ENCODE measurements at regions not wholly inside any gene's neighbourhood (a gene's known extent, or its start where the extent isn't known, plus 50 kb on each side); places are given as distances from the start of the nearest gene placed in this dataset.

- DNase-seq (ENCODE audit: low read depth in 2 of 2) = no peak
These were observed 1605.6 kb upstream of the TENM3 start for GRCh38 chr4:180637616-180638015.

DNA sequence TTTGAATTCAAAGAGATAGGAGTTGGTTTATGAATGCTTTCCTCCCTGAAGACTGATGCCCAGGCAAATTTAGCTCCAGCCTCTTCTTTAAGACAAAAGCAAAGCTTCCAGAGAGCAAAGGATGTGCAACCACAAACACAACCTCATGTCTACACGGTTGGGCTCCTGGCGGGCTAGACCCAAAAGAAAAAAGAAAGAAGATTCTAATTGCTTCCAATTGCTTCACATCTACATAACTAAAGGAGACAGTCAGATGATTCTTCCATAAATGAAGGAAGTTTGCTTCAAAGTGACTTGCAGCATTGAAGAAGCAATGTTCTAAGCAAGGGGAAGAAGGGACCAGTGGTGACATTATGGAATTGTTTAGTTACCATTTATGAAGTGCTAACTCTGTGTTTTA, 1603.0 kb upstream of the TENM3 start:
- DNase-seq (ENCODE audit: low read depth in 2 of 2) = no peak

GRCh38 chr4:180641495-180641894, 1601.7 kb upstream of the TENM3 start:
- DNase-seq (ENCODE audit: low read depth in 2 of 2) = no peak

- DNase-seq (ENCODE audit: low read depth in 2 of 2) = no peak
These were observed 1600.5 kb upstream of the TENM3 start for GRCh38 chr4:180642732-180643131.

DNA sequence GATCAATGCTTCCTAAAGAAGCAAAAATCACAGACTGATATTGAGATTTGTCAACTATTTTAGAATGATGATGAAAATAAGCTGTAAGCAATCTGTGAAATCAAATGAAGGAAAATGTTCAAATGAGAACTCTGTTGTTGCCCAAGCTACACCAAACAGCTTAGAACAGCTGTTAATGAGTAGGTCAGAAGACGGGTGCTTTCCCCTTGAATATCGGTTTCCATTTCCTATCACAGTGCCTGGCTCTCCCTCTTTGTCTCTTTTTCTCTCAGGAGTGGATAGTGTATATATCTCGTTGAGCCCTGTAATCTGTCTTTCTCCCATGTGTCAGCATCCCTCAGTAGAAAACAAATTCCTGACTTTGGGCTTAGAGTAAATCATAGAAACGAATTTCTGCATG, 1592.9 kb upstream of the TENM3 start:
- no peak for DNase-seq (ENCODE audit: low read depth in 2 of 2)

DNA sequence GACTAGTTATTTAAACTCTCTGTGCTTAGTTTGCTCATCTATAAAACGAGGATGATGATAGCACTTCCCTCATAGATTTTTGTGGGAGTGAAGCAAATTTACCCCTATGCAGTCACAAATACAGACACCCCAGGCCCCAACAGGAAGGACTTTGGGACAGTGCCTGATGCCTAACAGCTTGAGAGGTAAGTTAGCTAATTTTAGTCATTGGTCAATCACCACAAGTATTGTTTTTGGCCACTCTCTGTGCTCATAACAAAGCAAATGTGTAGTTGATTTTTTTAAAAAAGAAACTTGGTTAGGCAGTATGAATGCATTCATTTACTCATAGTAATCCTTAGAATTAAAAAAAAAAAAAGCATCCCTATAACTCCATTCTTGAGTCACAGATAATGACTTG, 1590.7 kb upstream of the TENM3 start:
- no peak for DNase-seq (ENCODE audit: low read depth in 2 of 2)

GRCh38 chr4:180655886-180656285, 1587.3 kb upstream of the TENM3 start:
- no peak for DNase-seq (ENCODE audit: low read depth in 2 of 2)

GRCh38 chr4:180657881-180658280, 1585.3 kb upstream of the TENM3 start:
- no peak for DNase-seq (ENCODE audit: low read depth in 2 of 2)

DNA sequence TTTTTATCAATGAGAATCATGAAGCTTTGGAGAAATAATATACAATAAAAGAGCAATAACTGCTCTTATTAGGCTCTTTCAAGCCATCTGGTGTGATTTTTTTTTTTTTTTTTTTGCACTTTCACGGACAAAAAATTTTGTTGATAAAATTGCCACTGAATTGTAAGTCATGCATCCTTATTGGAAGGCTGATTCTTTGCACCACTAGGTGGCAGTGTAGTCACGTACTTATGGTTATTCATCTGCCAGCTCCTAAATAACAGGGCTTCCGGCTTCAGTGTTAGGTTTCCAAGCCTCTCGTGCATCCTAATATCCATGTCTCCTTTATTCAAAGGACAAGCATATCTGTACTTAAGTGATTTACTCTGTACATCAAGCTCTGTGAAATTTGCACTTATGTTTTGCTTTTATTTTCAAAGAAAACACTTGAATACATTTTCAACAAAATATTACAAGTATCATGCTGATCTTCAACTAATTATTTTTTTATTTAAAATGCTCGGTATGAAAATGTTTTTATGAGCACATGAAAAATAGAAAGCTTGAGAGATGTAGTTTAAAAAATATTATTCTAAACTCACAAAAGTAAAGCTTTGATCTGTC, 1578.3 kb upstream of the TENM3 start:
- DNase-seq (ENCODE audit: low read depth in 2 of 2) = peak; percentile 14 to 52

- DNase-seq (ENCODE audit: low read depth in 2 of 2) = no peak
These were observed 1577.7 kb upstream of the TENM3 start for GRCh38 chr4:180665481-180665880.

- no peak for DNase-seq (ENCODE audit: low read depth in 2 of 2)
These were observed 1577.0 kb upstream of the TENM3 start for GRCh38 chr4:180665994-180666824.

GRCh38 chr4:180668732-180669131, 1574.5 kb upstream of the TENM3 start:
- no peak for DNase-seq (ENCODE audit: low read depth in 2 of 2)

- DNase-seq (ENCODE audit: low read depth in 2 of 2) = no peak
These were observed 1573.5 kb upstream of the TENM3 start for GRCh38 chr4:180669680-180670079.

GRCh38 chr4:180674619-180675358, 1568.4 kb upstream of the TENM3 start:
- DNase-seq (ENCODE audit: low read depth in 2 of 2) = no peak

GRCh38 chr4:180675359-180675650, 1567.9 kb upstream of the TENM3 start:
- DNase-seq (ENCODE audit: low read depth in 2 of 2) = no peak

DNA sequence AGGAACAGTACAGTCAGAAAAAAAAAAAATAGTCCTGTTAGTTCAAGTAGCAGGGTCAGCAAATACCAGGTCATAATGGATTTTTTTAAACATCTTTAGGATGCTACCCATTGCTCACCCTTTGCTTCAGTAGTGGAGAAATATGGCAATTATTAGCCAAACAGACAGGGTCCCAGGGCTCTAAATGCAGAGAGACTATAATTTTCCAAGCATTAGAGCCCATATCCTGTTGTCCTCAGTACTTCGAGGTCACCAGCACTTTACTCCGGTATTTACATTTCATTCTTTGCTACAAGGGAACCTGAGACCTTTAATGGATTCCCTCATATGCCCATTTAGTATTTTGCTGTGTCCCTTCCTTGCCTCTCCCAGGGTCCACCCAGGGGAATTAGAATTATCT, 1562.9 kb upstream of the TENM3 start:
- DNase-seq (ENCODE audit: low read depth in 2 of 2) = no peak

GRCh38 chr4:180682776-180683175, 1560.4 kb upstream of the TENM3 start:
- DNase-seq (ENCODE audit: low read depth in 2 of 2) = no peak

GRCh38 chr4:180683186-180683585, 1560.0 kb upstream of the TENM3 start:
- no peak for DNase-seq (ENCODE audit: low read depth in 2 of 2)

GRCh38 chr4:180688480-180688879, 1554.7 kb upstream of the TENM3 start:
- no peak for DNase-seq (ENCODE audit: low read depth in 2 of 2)

DNA sequence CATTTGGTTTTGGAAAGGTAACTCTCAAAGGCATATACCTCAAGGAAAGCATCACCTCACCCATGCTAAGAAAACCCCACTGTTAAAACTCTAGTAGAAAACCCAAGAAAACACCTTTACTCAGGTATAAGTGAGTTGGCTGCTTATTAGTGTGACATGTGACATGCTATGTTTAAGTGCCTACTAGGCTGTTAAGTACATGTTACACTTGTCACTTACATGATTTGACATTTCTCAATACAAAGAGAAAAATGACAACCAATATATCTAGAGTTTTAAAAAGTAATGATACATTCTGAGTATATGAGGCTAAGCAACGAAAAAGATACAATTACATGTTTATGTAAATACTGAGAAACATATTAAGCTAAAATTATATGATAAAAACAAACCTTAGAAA, 1548.3 kb upstream of the TENM3 start:
- no peak for DNase-seq (ENCODE audit: low read depth in 2 of 2)

GRCh38 chr4:180695851-180696250, 1547.4 kb upstream of the TENM3 start:
- DNase-seq (ENCODE audit: low read depth in 2 of 2) = no peak

DNA sequence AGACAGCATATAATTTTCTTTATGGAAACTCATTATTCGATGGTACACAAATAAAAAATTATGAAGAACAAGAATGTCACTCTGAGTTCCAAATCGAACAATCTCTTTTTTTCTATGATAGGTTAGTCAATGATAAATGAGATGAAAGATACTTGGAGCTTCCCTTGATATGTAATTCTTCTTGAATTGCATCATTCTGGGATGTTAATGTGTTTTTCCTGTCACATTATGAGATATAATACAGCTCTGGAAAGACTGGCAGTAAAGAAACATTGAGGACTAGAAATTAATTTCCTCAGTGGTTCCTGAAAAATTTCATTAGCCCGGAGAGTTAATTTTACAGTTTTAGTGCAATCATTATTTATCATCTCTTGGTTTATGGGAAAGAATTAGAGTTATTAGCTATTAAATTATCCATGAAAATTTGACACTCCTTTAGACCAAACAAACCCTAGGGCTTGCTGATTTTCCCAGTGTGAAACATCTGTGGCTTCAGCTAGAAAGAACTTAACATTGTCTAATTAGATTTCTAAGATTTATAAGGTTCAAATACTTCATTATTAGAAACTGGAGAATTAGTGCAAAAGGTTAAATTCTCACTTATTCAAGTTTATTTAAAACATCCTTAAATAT, 1546.6 kb upstream of the TENM3 start:
- DNase-seq (ENCODE audit: low read depth in 2 of 2) = no peak
